ENCODE measurements at regions not wholly inside any gene's neighbourhood (a gene's known extent, or its start where the extent isn't known, plus 50 kb on each side); places are given as distances from the start of the nearest gene placed in this dataset.
A peak's percentile ranks its signal among the peaks of the same experiment; 100 is the strongest.

DNA sequence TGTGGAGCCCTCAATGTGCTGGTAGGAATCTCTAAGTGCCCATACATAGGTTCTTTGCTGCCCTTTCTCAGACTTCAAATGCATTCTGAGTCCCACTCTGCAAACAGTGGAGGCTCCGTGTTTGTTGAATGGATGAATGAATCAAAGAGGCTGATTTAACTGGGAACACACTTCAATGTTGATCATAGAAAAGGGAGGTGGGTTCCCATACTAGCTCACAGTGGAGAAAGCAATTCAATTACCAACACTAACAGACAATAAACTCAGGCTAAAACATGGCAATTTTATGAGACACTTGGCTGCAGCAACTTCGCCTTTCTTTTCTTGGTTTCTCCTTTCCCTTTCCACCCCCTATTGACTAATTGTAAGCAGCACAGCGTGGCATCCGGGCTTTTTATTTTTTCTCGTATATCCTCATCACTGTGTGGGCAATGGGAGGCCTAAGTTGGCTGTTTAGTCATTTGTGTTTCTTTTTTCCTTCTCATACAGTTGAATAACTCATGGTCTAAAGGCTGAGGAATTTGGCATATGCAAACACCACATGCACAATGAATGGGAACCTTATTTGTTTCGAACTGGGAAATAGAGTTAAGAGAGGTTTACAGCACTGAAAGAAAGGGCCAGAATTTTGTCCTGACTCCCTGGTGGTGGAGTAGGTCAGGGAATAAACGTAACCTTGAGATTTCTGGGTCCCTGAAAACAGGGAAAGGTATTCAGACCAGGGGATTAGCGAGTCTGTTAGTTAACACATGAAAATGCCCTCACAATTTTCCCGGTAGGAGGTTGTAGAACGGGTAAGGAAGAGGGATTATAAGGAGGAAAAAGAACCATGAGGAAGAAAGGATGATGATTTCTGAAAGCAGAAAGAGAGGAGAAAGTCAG lies 858.5 kb downstream of the KCNMA1 start:
- no peaks in the 10 kb centered on the region for H3K36me3 ChIP-seq (ENCODE audit: insufficient read depth, low read length, poor library complexity, severe bottlenecking)
- intact Hi-C loops (cut with micrococcal nuclease; ENCODE audit: unreplicated experiment), result no loop called here
- ChIA-PET POLR2A (ENCODE audit: low non-redundant PET) (interaction anchor here (0.6 kb wide), 1 partner anchor 1018 kb away, joined by 4 read pairs; no protein-coding TSS in a partner anchor), CTCF (no interaction called here)
- no peaks in the 10 kb centered on the region for H3K9me3 ChIP-seq (ENCODE audit: low read depth, low read length, poor library complexity, severe bottlenecking)
- no peaks in the 10 kb centered on the region for H3K27me3 ChIP-seq (replicated peaks; ENCODE audit: insufficient read depth, low read depth, low read length, poor library complexity)
- no peaks in the 10 kb centered on the region for H3K4me1 ChIP-seq (ENCODE audit: insufficient read depth, low read length, poor library complexity, severe bottlenecking)
- TF ChIP-seq EZH2 (IDR thresholded peaks at IDR 0.05; ENCODE audit: borderline replicate concordance, low read depth, low read length, poor library complexity, severe bottlenecking) (no peak), CTCF (conservative IDR thresholded peaks at IDR 0.05; ENCODE audit: low read depth, low read length) (no peak)
- BruUV-seq (replicated peaks), result no TSS peak
- no peak overlapping the region for H3K4me3 ChIP-seq (ENCODE audit: low read depth, low read length, poor library complexity, severe bottlenecking)
- DNase-seq (ENCODE audit: low spot score), result peak; percentile 24
- no peak overlapping the region for H3K27ac ChIP-seq (ENCODE audit: low read depth, low read length, poor library complexity, severe bottlenecking)

DNA sequence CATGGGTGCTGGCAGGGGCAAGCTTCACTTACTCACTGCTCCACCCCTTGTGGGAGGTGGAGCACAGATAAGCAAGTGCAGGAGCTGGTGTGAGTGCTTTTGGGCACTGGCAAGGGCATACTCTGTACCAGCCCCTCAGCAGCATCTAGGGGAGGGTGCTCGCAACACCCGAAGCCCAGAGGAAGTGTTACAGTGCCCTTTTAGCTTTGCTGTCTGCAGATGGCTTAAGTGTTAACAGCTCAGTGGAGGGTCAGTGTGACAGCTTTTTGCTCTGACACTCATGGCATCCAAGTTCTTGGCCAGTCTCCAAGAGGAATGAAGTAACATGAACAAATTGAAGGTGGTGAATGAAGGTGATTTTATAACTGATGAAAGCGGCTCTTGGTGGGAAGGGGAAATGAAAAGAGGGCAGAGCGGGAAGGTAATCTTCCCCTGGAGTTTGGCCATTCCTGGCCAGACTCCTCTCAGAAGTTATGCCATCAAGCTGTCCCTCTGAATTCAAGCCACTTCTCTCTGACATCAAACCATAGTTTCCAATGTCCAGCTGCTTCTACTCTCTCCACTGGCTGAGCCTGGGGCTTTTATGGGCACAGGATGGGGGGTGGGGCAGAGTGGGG lies 862.5 kb downstream of the KCNMA1 start:
- Histone ChIP-seq H3K27ac (ENCODE audit: low read depth, low read length, poor library complexity, severe bottlenecking) (no peak overlapping the region), H3K36me3 (ENCODE audit: insufficient read depth, low read length, poor library complexity, severe bottlenecking) (no peaks in the 10 kb centered on the region), H3K4me1 (ENCODE audit: insufficient read depth, low read length, poor library complexity, severe bottlenecking) (no peaks in the 10 kb centered on the region), H3K9me3 (ENCODE audit: low read depth, low read length, poor library complexity, severe bottlenecking) (no peaks in the 10 kb centered on the region), H3K27me3 (replicated peaks; ENCODE audit: insufficient read depth, low read depth, low read length, poor library complexity) (no peaks in the 10 kb centered on the region), H3K4me3 (ENCODE audit: low read depth, low read length, poor library complexity, severe bottlenecking) (no peak overlapping the region)
- TF ChIP-seq CTCF (conservative IDR thresholded peaks at IDR 0.05; ENCODE audit: low read depth, low read length), result no peak
- intact Hi-C loops (cut with micrococcal nuclease; ENCODE audit: unreplicated experiment), result no loop called here
- no peak for DNase-seq (ENCODE audit: low spot score)
- ChIA-PET CTCF (no interaction called here), POLR2A (ENCODE audit: low non-redundant PET) (no interaction called here)
- no TSS peak for BruUV-seq (replicated peaks)

GRCh38 chr10:76769582-76769981 lies 868.0 kb downstream of the KCNMA1 start:
- ChIA-PET POLR2A (ENCODE audit: low non-redundant PET) (no interaction called here), CTCF (no interaction called here)
- H3K27me3 ChIP-seq (replicated peaks; ENCODE audit: insufficient read depth, low read depth, low read length, poor library complexity), result no peaks in the 10 kb centered on the region
- H3K9me3 ChIP-seq (ENCODE audit: low read depth, low read length, poor library complexity, severe bottlenecking), result no peaks in the 10 kb centered on the region
- TF ChIP-seq CTCF (conservative IDR thresholded peaks at IDR 0.05; ENCODE audit: low read depth, low read length) (no peak), EZH2 (IDR thresholded peaks at IDR 0.05; ENCODE audit: borderline replicate concordance, low read depth, low read length, poor library complexity, severe bottlenecking) (no peak)
- H3K36me3 ChIP-seq (ENCODE audit: insufficient read depth, low read length, poor library complexity, severe bottlenecking), result no peaks in the 10 kb centered on the region
- no peak overlapping the region for H3K27ac ChIP-seq (ENCODE audit: low read depth, low read length, poor library complexity, severe bottlenecking)
- no peak overlapping the region for H3K4me3 ChIP-seq (ENCODE audit: low read depth, low read length, poor library complexity, severe bottlenecking)
- no peaks in the 10 kb centered on the region for H3K4me1 ChIP-seq (ENCODE audit: insufficient read depth, low read length, poor library complexity, severe bottlenecking)
- DNase-seq (ENCODE audit: low spot score), result no peak
- BruUV-seq (replicated peaks), result no TSS peak
- intact Hi-C loops (cut with micrococcal nuclease; ENCODE audit: unreplicated experiment), result no loop called here

All from A673 (cell line).